OCI-LY1 (cell line): ENCODE measurements at regions not wholly inside any gene's neighbourhood (a gene's known extent, or its start where the extent isn't known, plus 50 kb on each side); places are given as distances from the start of the nearest gene placed in this dataset.

Source experiments
- H2AFZ ChIP-seq: fragments of 200-600 bp; sonication (generic), shearing (Covaris generic); 2 replicates; pipeline ENCODE4 v1.6.0; 2014; ENCODE audit warnings: antibody characterized with exemption, mild to moderate bottlenecking, low read length
- H3F3A ChIP-seq: fragments of 200-600 bp; sonication (generic), shearing (Covaris generic); 2 replicates; pipeline ENCODE4 v1.6.0; 2014; ENCODE audit warnings: mild to moderate bottlenecking, antibody characterized with exemption, low read length, moderate library complexity; ENCODE audit not compliant: insufficient read depth
- H3K27ac ChIP-seq: fragments of 200-600 bp; sonication (generic); 2 replicates; pipeline ENCODE4 v1.5.1; 2014; ENCODE audit warnings: low read length, mixed run types, mild to moderate bottlenecking, low read depth; ENCODE audit not compliant: poor library complexity, severe bottlenecking
- H3K27me3 ChIP-seq: fragments of 200-600 bp; sonication (generic); 2 replicates; pipeline ENCODE4 v1.6.0; 2014; ENCODE audit warnings: antibody characterized with exemption, mild to moderate bottlenecking, low read length, moderate library complexity; ENCODE audit not compliant: insufficient read depth
- H3K36me3 ChIP-seq: fragments of 200-600 bp; sonication (generic); 2 replicates; pipeline ENCODE4 v1.6.1; 2014; ENCODE audit warnings: mild to moderate bottlenecking, antibody characterized with exemption, low read length, moderate library complexity, mixed read lengths; ENCODE audit not compliant: insufficient read depth
- H3K4me1 ChIP-seq: fragments of 200-600 bp; sonication (generic); 2 replicates; pipeline ENCODE4 v1.5.1; 2014; ENCODE audit warnings: mild to moderate bottlenecking, low read length, moderate library complexity; ENCODE audit not compliant: insufficient read depth, severe bottlenecking
- H3K4me2 ChIP-seq: fragments of 200-600 bp; sonication (generic), shearing (Covaris generic); 2 replicates; pipeline ENCODE4 v1.6.1; 2014; ENCODE audit warnings: low read length
- H3K4me3 ChIP-seq: fragments of 200-600 bp; sonication (generic); 2 replicates; pipeline ENCODE4 v1.5.1; 2014; ENCODE audit warnings: low read length, low read depth, mild to moderate bottlenecking, mixed read lengths; ENCODE audit not compliant: poor library complexity, severe bottlenecking
- H3K79me2 ChIP-seq: fragments of 200-600 bp; shearing (Covaris generic); 2 replicates; pipeline ENCODE4 v1.6.1; 2016; ENCODE audit warnings: mixed run types, low read length, mixed read lengths; ENCODE audit not compliant: insufficient read depth
- H3K9ac ChIP-seq: fragments of 200-600 bp; sonication (generic), shearing (Covaris generic); 2 replicates; pipeline ENCODE4 v1.6.1; 2014; ENCODE audit warnings: mild to moderate bottlenecking, low read length, mixed read lengths
- H3K9me2 ChIP-seq: fragments of 200-600 bp; sonication (generic), shearing (Covaris generic); 2 replicates; pipeline ENCODE4 v1.6.1; 2014; ENCODE audit warnings: low read depth, mild to moderate bottlenecking, low read length, mixed read lengths
- H3K9me3 ChIP-seq: fragments of 200-600 bp; shearing (Covaris generic); 2 replicates; pipeline ENCODE4 v1.6.1; 2014; ENCODE audit warnings: low read length, mixed read lengths
- H4K20me1 ChIP-seq: fragments of 200-600 bp; sonication (generic), shearing (Covaris generic); 2 replicates; pipeline ENCODE4 v1.6.0; 2016; ENCODE audit warnings: mild to moderate bottlenecking, low read length; ENCODE audit not compliant: insufficient read depth
- CTCF ChIP-seq: fragments of 200-600 bp; sonication (generic), shearing (Covaris generic); IDR thresholded peaks from 2 replicates; pipeline ENCODE4 v1.5.1; 2017; ENCODE audit warnings: mild to moderate bottlenecking, antibody characterized with exemption, low read length, moderate library complexity, mixed read lengths
- EZH2 ChIP-seq: fragments of 200-600 bp; sonication (generic), shearing (Covaris generic); IDR thresholded peaks from 2 replicates; pipeline ENCODE4 v1.8.0; 2017; ENCODE audit warnings: borderline replicate concordance, mixed run types, mild to moderate bottlenecking, antibody characterized with exemption, low read length, moderate library complexity, mixed read lengths

- Histone ChIP-seq H3K9ac (no peak overlapping the region), H3K4me2 (no peak overlapping the region), H3F3A (no peaks in the 10 kb centered on the region)
These were observed 1026.0 kb downstream of the TUSC7 start for GRCh38 chr3:117735481-117736101.

GRCh38 chr3:117736846-117737245, 1027.3 kb downstream of the TUSC7 start:
- Histone ChIP-seq H2AFZ (no peak overlapping the region), H3F3A (no peaks in the 10 kb centered on the region), H3K9me3 (no peaks in the 10 kb centered on the region), H3K4me1 (no peaks in the 10 kb centered on the region), H3K4me2 (no peak overlapping the region), H3K4me3 (no peak overlapping the region), H3K36me3 (no peaks in the 10 kb centered on the region), H4K20me1 (no peaks in the 10 kb centered on the region), H3K9ac (no peak overlapping the region), H3K27ac (no peak overlapping the region), H3K9me2 (no peaks in the 10 kb centered on the region), H3K27me3 (no peaks in the 10 kb centered on the region), H3K79me2 (no peaks in the 10 kb centered on the region)
- TF ChIP-seq EZH2 (no peak), CTCF (no peak)

More at GRCh38 chr3:117735481-117736101, 1026.0 kb downstream of the TUSC7 start:
- H3K79me2 ChIP-seq = no peaks in the 10 kb centered on the region
- no peaks in the 10 kb centered on the region for H3K9me2 ChIP-seq
- H3K4me3 ChIP-seq = no peak overlapping the region
- H3K9me3 ChIP-seq = no peaks in the 10 kb centered on the region
- H2AFZ ChIP-seq = no peak overlapping the region
- H3K27me3 ChIP-seq = no peaks in the 10 kb centered on the region
- no peak for TF ChIP-seq EZH2
- TF ChIP-seq CTCF = no peak
- H3K27ac ChIP-seq = no peak overlapping the region
- H3K36me3 ChIP-seq = no peaks in the 10 kb centered on the region
- no peaks in the 10 kb centered on the region for H3K4me1 ChIP-seq
- no peaks in the 10 kb centered on the region for H4K20me1 ChIP-seq

DNA sequence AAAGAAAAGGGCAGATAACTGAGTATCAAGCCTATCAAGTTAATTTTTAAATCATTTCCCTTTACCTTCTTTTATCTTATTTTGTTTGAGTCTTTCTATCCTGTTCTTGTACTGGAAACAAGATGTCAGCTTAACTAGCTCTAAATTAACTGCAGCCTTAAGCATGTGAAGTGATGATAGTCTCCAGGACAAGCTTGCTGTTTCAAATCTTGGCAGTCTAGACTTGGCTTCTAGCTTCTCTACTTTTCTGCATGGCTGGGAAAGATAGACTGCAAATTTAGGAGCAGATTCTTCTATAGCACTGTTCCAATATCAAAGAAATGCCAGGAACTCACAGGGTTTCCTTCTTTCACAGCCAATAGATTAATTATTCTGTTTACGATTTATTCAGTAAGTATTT, 1034.4 kb downstream of the TUSC7 start:
- no peak overlapping the region for H2AFZ ChIP-seq
- H3K27ac ChIP-seq = no peak overlapping the region
- no peaks in the 10 kb centered on the region for H3F3A ChIP-seq
- no peak overlapping the region for H3K9ac ChIP-seq
- no peaks in the 10 kb centered on the region for H3K4me1 ChIP-seq
- no peaks in the 10 kb centered on the region for H3K9me3 ChIP-seq
- H3K9me2 ChIP-seq = no peaks in the 10 kb centered on the region
- no peaks in the 10 kb centered on the region for H3K27me3 ChIP-seq
- no peaks in the 10 kb centered on the region for H3K79me2 ChIP-seq
- H3K4me3 ChIP-seq = no peak overlapping the region
- no peaks in the 10 kb centered on the region for H4K20me1 ChIP-seq
- no peak overlapping the region for H3K4me2 ChIP-seq
- TF ChIP-seq CTCF (no peak), EZH2 (no peak)
- no peaks in the 10 kb centered on the region for H3K36me3 ChIP-seq
